ENCODE measurements at regions not wholly inside any gene's neighbourhood (a gene's known extent, or its start where the extent isn't known, plus 50 kb on each side); places are given as distances from the start of the nearest gene placed in this dataset.

DNA sequence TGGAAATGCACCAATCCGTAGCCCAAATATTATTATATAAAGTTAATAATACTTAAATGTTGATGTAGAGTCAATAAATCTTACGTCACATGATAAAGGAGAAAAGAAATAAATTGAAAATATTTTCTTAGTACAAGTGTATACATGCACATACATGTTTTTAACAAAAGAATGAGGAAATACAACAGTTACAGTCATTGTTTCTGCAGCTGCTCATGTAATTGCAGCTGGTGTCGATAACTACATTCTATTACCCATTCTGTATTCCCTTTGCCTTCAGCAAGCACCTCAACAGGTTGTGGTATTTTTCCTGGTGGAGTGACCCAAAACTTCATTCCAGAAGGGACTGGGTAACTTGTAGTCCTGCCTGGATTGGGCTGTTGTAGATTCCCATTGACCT is 377.8 kb upstream of the FSIP2 start:
- no peak for TF ChIP-seq HDAC2 (IDR thresholded peaks at IDR 0.05)
- TF ChIP-seq, protein P1, sequence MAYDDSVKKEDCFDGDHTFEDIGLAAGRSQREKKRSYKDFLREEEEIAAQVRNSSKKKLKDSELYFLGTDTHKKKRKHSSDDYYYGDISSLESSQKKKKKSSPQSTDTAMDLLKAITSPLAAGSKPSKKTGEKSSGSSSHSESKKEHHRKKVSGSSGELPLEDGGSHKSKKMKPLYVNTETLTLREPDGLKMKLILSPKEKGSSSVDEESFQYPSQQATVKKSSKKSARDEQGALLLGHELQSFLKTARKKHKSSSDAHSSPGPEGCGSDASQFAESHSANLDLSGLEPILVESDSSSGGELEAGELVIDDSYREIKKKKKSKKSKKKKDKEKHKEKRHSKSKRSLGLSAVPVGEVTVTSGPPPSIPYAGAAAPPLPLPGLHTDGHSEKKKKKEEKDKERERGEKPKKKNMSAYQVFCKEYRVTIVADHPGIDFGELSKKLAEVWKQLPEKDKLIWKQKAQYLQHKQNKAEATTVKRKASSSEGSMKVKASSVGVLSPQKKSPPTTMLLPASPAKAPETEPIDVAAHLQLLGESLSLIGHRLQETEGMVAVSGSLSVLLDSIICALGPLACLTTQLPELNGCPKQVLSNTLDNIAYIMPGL (CRISPR knock-in tag; IDR thresholded peaks at IDR 0.05; ENCODE audit: borderline replicate concordance) = no peak
- TF ChIP-seq, protein P2, sequence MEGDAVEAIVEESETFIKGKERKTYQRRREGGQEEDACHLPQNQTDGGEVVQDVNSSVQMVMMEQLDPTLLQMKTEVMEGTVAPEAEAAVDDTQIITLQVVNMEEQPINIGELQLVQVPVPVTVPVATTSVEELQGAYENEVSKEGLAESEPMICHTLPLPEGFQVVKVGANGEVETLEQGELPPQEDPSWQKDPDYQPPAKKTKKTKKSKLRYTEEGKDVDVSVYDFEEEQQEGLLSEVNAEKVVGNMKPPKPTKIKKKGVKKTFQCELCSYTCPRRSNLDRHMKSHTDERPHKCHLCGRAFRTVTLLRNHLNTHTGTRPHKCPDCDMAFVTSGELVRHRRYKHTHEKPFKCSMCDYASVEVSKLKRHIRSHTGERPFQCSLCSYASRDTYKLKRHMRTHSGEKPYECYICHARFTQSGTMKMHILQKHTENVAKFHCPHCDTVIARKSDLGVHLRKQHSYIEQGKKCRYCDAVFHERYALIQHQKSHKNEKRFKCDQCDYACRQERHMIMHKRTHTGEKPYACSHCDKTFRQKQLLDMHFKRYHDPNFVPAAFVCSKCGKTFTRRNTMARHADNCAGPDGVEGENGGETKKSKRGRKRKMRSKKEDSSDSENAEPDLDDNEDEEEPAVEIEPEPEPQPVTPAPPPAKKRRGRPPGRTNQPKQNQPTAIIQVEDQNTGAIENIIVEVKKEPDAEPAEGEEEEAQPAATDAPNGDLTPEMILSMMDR (IDR thresholded peaks at IDR 0.05) = no peak
- TF ChIP-seq, protein P3, sequence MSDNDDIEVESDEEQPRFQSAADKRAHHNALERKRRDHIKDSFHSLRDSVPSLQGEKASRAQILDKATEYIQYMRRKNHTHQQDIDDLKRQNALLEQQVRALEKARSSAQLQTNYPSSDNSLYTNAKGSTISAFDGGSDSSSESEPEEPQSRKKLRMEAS (IDR thresholded peaks at IDR 0.05) = no peak
- TF ChIP-seq, protein P4, sequence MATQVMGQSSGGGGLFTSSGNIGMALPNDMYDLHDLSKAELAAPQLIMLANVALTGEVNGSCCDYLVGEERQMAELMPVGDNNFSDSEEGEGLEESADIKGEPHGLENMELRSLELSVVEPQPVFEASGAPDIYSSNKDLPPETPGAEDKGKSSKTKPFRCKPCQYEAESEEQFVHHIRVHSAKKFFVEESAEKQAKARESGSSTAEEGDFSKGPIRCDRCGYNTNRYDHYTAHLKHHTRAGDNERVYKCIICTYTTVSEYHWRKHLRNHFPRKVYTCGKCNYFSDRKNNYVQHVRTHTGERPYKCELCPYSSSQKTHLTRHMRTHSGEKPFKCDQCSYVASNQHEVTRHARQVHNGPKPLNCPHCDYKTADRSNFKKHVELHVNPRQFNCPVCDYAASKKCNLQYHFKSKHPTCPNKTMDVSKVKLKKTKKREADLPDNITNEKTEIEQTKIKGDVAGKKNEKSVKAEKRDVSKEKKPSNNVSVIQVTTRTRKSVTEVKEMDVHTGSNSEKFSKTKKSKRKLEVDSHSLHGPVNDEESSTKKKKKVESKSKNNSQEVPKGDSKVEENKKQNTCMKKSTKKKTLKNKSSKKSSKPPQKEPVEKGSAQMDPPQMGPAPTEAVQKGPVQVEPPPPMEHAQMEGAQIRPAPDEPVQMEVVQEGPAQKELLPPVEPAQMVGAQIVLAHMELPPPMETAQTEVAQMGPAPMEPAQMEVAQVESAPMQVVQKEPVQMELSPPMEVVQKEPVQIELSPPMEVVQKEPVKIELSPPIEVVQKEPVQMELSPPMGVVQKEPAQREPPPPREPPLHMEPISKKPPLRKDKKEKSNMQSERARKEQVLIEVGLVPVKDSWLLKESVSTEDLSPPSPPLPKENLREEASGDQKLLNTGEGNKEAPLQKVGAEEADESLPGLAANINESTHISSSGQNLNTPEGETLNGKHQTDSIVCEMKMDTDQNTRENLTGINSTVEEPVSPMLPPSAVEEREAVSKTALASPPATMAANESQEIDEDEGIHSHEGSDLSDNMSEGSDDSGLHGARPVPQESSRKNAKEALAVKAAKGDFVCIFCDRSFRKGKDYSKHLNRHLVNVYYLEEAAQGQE (IDR thresholded peaks at IDR 0.05) = no peak
- no peak for TF ChIP-seq POLR2A (IDR thresholded peaks at IDR 0.05; ENCODE audit: low read length)
- no peak for TF ChIP-seq JUNB (IDR thresholded peaks at IDR 0.05)
- TF ChIP-seq CHD2 (IDR thresholded peaks at IDR 0.05; ENCODE audit: low read length, partially characterized antibody) = no peak
- TF ChIP-seq, protein P5, sequence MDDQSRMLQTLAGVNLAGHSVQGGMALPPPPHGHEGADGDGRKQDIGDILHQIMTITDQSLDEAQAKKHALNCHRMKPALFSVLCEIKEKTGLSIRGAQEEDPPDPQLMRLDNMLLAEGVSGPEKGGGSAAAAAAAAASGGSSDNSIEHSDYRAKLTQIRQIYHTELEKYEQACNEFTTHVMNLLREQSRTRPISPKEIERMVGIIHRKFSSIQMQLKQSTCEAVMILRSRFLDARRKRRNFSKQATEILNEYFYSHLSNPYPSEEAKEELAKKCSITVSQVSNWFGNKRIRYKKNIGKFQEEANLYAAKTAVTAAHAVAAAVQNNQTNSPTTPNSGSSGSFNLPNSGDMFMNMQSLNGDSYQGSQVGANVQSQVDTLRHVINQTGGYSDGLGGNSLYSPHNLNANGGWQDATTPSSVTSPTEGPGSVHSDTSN (IDR thresholded peaks at IDR 0.05) = no peak

Data from A549 (cell line).